OCI-LY7 (cell line): ENCODE measurements at regions not wholly inside any gene's neighbourhood (a gene's known extent, or its start where the extent isn't known, plus 50 kb on each side); places are given as distances from the start of the nearest gene placed in this dataset.

Experiments used
- CTCF ChIP-seq: fragments of 200-600 bp; sonication (generic); conservative IDR thresholded peaks from 2 replicates; pipeline ENCODE4 v1.5.1; 2014; ENCODE audit warnings: mild to moderate bottlenecking, antibody characterized with exemption, low read length, moderate library complexity, mixed read lengths
- EZH2phosphoT487 ChIP-seq: fragments of 200-600 bp; sonication (generic); IDR thresholded peaks from 2 replicates; pipeline ENCODE4 v1.6.1; 2018; ENCODE audit warnings: low read depth, borderline replicate concordance, mild to moderate bottlenecking, mixed run types, antibody characterized with exemption, low read length, moderate library complexity, mixed read lengths

GRCh38 chr14:55777877-55778276 is 197.9 kb downstream of the KTN1 start:
- TF ChIP-seq CTCF (no peak), EZH2phosphoT487 (no peak)
